Fibroblast of lung (primary cell): ENCODE measurements at regions not wholly inside any gene's neighbourhood (a gene's known extent, or its start where the extent isn't known, plus 50 kb on each side); places are given as distances from the start of the nearest gene placed in this dataset.

ENCODE experiments used
- DNase-seq, 2 donors: peaks; one replicate each; pipeline versions ENCODE4 v3.0.0 to v3.0.0-alpha.2; 2010; ENCODE audit warnings: low read depth in 2 of 2
- H2AFZ ChIP-seq: 2 replicates; pipeline ENCODE4 v1.5.1; 2012; ENCODE audit warnings: low read length, control low read depth, inconsistent platforms
- H3K27ac ChIP-seq: 2 replicates; pipeline ENCODE4 v1.5.1; 2011; ENCODE audit warnings: low read length, control low read depth; ENCODE audit not compliant: insufficient read depth
- H3K27me3 ChIP-seq: 2 replicates; pipeline ENCODE4 v1.5.1; 2011; ENCODE audit warnings: mild to moderate bottlenecking, low read length; ENCODE audit not compliant: control insufficient read depth, insufficient read depth
- H3K36me3 ChIP-seq: 2 replicates; pipeline ENCODE4 v1.5.1; 2011; ENCODE audit warnings: low read length; ENCODE audit not compliant: control insufficient read depth, insufficient read depth
- H3K4me1 ChIP-seq: 2 replicates; pipeline ENCODE4 v1.5.1; 2011; ENCODE audit warnings: low read length; ENCODE audit not compliant: control insufficient read depth, insufficient read depth; ENCODE audit errors: extremely low read depth
- H3K4me2 ChIP-seq: 2 replicates; pipeline ENCODE4 v1.5.1; 2011; ENCODE audit warnings: low read length, control low read depth; ENCODE audit not compliant: insufficient read depth; ENCODE audit errors: extremely low read depth
- H3K4me3 ChIP-seq, 4 experiments: fragments of 200-600 bp in 1 of 4; sonication (generic) in 1 of 4; replicated peaks in 1 of 4; 2 replicates each; pipeline ENCODE4 v1.5.1; 2011 to 2016; ENCODE audit warnings: low read length in 4 of 4, low read depth in 3 of 4, mild to moderate bottlenecking in 3 of 4, control low read depth in 2 of 4, inconsistent platforms in 1 of 4, mixed read lengths in 1 of 4; ENCODE audit not compliant: insufficient read depth in 1 of 4; ENCODE audit errors: control extremely low read depth in 1 of 4
- H3K79me2 ChIP-seq: 2 replicates; pipeline ENCODE4 v1.5.1; 2012; ENCODE audit warnings: mild to moderate bottlenecking, low read length, inconsistent platforms; ENCODE audit not compliant: control insufficient read depth, insufficient read depth
- H3K9ac ChIP-seq: 2 replicates; pipeline ENCODE4 v1.5.1; 2011; ENCODE audit warnings: mild to moderate bottlenecking, low read length, control low read depth; ENCODE audit not compliant: insufficient read depth
- H3K9me3 ChIP-seq: 2 replicates; pipeline ENCODE4 v1.5.1; 2012; ENCODE audit warnings: low read depth, low read length; ENCODE audit not compliant: control insufficient read depth, insufficient read depth
- H4K20me1 ChIP-seq: 2 replicates; pipeline ENCODE4 v1.5.1; 2011; ENCODE audit warnings: low read length; ENCODE audit not compliant: control insufficient read depth, insufficient read depth; ENCODE audit errors: extremely low read depth
- CTCF ChIP-seq, 2 donors: IDR thresholded peaks in 1 of 2; conservative IDR thresholded peaks in 1 of 2; 1 replicate in 1 of 2; 2 replicates in 1 of 2; pipeline ENCODE4 v1.5.1; 2011 to 2012; ENCODE audit warnings: low read length in 2 of 2, control low read depth in 1 of 2, inconsistent platforms in 1 of 2, low read depth in 1 of 2, mild to moderate bottlenecking in 1 of 2
- EZH2 ChIP-seq: IDR thresholded peaks from 2 replicates; pipeline ENCODE4 v1.5.1; 2012; ENCODE audit warnings: low read length, control low read depth, mild to moderate bottlenecking; ENCODE audit errors: missing control alignments

- Histone ChIP-seq H3K4me3 (no peak overlapping the region), H4K20me1 (no peaks in the 10 kb centered on the region), H3K9ac (no peak overlapping the region), H3K27me3 (peaks cover 8% of the 10 kb centered on the region), H3K79me2 (no peaks in the 10 kb centered on the region), H3K4me2 (no peak overlapping the region), H3K27ac (no peak overlapping the region), H3K36me3 (no peaks in the 10 kb centered on the region), H3K9me3 (no peaks in the 10 kb centered on the region), H3K4me1 (no peaks in the 10 kb centered on the region), H2AFZ (no peak overlapping the region)
- TF ChIP-seq CTCF (conservative IDR thresholded peaks at IDR 0.05 in 1 of 2, IDR thresholded peaks at IDR 0.05 in 1 of 2; ENCODE audit: low read depth in 1 of 2, low read length in 2 of 2): no peak
- TF ChIP-seq EZH2: no peak
- no peak for DNase-seq
Observed at GRCh38 chr13:48864100-48864499, 111.6 kb upstream of the FNDC3A start.

- peaks cover 8% of the 10 kb centered on the region for H3K27me3 ChIP-seq
- H4K20me1 ChIP-seq: no peaks in the 10 kb centered on the region
- no peak overlapping the region for H3K4me3 ChIP-seq
- H3K36me3 ChIP-seq: no peaks in the 10 kb centered on the region
- H3K9me3 ChIP-seq: no peaks in the 10 kb centered on the region
- no peak overlapping the region for H2AFZ ChIP-seq
- H3K9ac ChIP-seq: no peak overlapping the region
- DNase-seq: no peak
- H3K27ac ChIP-seq: no peak overlapping the region
- no peaks in the 10 kb centered on the region for H3K4me1 ChIP-seq
- no peaks in the 10 kb centered on the region for H3K79me2 ChIP-seq
- TF ChIP-seq CTCF (conservative IDR thresholded peaks at IDR 0.05 in 1 of 2, IDR thresholded peaks at IDR 0.05 in 1 of 2; ENCODE audit: low read depth in 1 of 2, low read length in 2 of 2) (no peak), EZH2 (no peak)
- H3K4me2 ChIP-seq: no peak overlapping the region
Observed at GRCh38 chr13:48866249-48866648, 109.5 kb upstream of the FNDC3A start.

- Histone ChIP-seq H3K4me1 (no peaks in the 10 kb centered on the region), H3K27me3 (peaks cover 24% of the 10 kb centered on the region), H3K36me3 (no peaks in the 10 kb centered on the region), H3K4me2 (no peak overlapping the region), H3K9me3 (no peaks in the 10 kb centered on the region), H4K20me1 (no peaks in the 10 kb centered on the region), H3K4me3 (no peak overlapping the region), H2AFZ (no peak overlapping the region), H3K9ac (no peak overlapping the region), H3K79me2 (no peaks in the 10 kb centered on the region), H3K27ac (no peak overlapping the region)
- TF ChIP-seq EZH2: no peak
- no peak for TF ChIP-seq CTCF (conservative IDR thresholded peaks at IDR 0.05 in 1 of 2, IDR thresholded peaks at IDR 0.05 in 1 of 2; ENCODE audit: low read depth in 1 of 2, low read length in 2 of 2)
- no peak for DNase-seq
Observed at GRCh38 chr13:48873081-48873480, 102.6 kb upstream of the FNDC3A start.
